SK-N-MC (cell line): ENCODE measurements at regions not wholly inside any gene's neighbourhood (a gene's known extent, or its start where the extent isn't known, plus 50 kb on each side); places are given as distances from the start of the nearest gene placed in this dataset.

Source experiments
- EZH2 ChIP-seq: fragments of 200-600 bp; sonication (generic); IDR thresholded peaks from one replicate; pipeline ENCODE4 v1.6.1; 2017; ENCODE audit warnings: antibody characterized with exemption
- FOXP2 ChIP-seq: optimal IDR thresholded peaks from 2 replicates; pipeline ENCODE3; 2011; ENCODE audit warnings: mild to moderate bottlenecking, moderate library complexity; ENCODE audit not compliant: insufficient read depth; ENCODE audit errors: extremely low read length, control extremely low read depth
- POLR2AphosphoS5 ChIP-seq: IDR thresholded peaks from 2 replicates; pipeline ENCODE4 v1.6.1; 2012; ENCODE audit warnings: mild to moderate bottlenecking, low read depth, low read length, borderline replicate concordance

DNA sequence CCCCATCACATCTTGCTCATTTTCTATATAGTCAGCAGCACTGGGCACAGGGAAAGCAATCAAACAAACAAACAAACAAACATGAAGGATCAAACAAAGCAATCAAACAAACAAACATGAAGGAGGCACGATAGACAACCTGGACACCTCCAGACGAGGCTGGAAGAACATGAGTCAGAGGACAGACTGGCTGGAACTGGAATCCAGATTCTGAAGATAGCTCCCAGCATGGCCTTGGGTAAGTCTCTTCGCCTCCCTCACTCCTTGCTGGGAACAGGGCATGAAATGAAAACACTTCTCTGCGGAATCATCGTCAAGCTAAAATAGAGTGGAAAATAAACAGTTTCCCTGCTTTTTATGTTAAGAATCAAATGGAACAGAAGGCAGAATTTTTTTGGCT is 984.8 kb downstream of the VRK1 start:
- TF ChIP-seq EZH2 (no peak), POLR2AphosphoS5 (no peak), FOXP2 (no peak)
